Panc1 (cell line): ENCODE measurements at regions not wholly inside any gene's neighbourhood (a gene's known extent, or its start where the extent isn't known, plus 50 kb on each side); places are given as distances from the start of the nearest gene placed in this dataset.

Experiments used
- ATAC-seq: fragments of 200-7000 bp; cut with Tn5 transposase; 2 replicates; pipeline ENCODE4 v1.9.1; 2020; ENCODE audit warnings: mild to moderate bottlenecking, moderate library complexity
- BruUV-seq: library from RNA; stranded (reverse); fragments of 400-500 nt; replicated peaks from 2 replicates; lab custom pipeline; 2021; lab: Mats Ljungman, UMichigan
- CTCF ChIA-PET: fragments of 300-600 bp; sonication (Branson Sonifier 250); formaldehyde crosslinking; loops from one replicate; lab custom pipeline; 2022; ENCODE audit warnings: antibody characterized with exemption; lab: Charles Lee
- POLR2A ChIA-PET: fragments of 300-600 bp; sonication (Branson Sonifier 250); formaldehyde crosslinking; loops from one replicate; lab custom pipeline; 2022; ENCODE audit warnings: antibody characterized with exemption; lab: Charles Lee
- DNase-seq: peaks from one replicate; pipeline ENCODE4 v3.0.0-alpha.2; 2010; ENCODE audit warnings: low read depth, low spot score
- H3K27ac ChIP-seq: 2 replicates; pipeline ENCODE4 v1.5.1; 2011; ENCODE audit warnings: mild to moderate bottlenecking, low read length, inconsistent platforms
- H3K27me3 ChIP-seq: fragments of 200-500 bp; sonication (Bioruptor generic); 2 replicates; pipeline ENCODE4 v1.6.0; 2014; ENCODE audit warnings: low read length, inconsistent platforms; ENCODE audit not compliant: control insufficient read depth, insufficient read depth
- H3K36me3 ChIP-seq: fragments of 200-500 bp; sonication (Bioruptor generic); 2 replicates; pipeline ENCODE4 v1.5.1; 2014; ENCODE audit warnings: inconsistent platforms, mild to moderate bottlenecking, low read length, moderate library complexity; ENCODE audit not compliant: control insufficient read depth, insufficient read depth
- H3K4me1 ChIP-seq: 2 replicates; pipeline ENCODE4 v1.5.1; 2011; ENCODE audit warnings: inconsistent platforms, mild to moderate bottlenecking, low read length, moderate library complexity; ENCODE audit not compliant: control insufficient read depth, insufficient read depth
- H3K4me3 ChIP-seq, 2 experiments: 2 replicates each; pipeline ENCODE4 v1.5.1; 2011 to 2012; ENCODE audit warnings: low read depth in 2 of 2, low read length in 2 of 2, mild to moderate bottlenecking in 2 of 2, inconsistent platforms in 1 of 2, moderate library complexity in 1 of 2
- H3K9me3 ChIP-seq: fragments of 200-500 bp; sonication (Bioruptor generic); 2 replicates; pipeline ENCODE4 v1.5.1; 2014; ENCODE audit warnings: low read depth, mild to moderate bottlenecking, inconsistent platforms, low read length, moderate library complexity; ENCODE audit not compliant: control insufficient read depth, insufficient read depth
- POLR2AphosphoS5 ChIP-seq: IDR thresholded peaks from 2 replicates; pipeline ENCODE4 v1.6.1; 2012; ENCODE audit warnings: mild to moderate bottlenecking, low read depth, low read length, moderate library complexity
- REST ChIP-seq, 2 experiments: IDR thresholded peaks; 2 replicates each; pipeline ENCODE4 v1.6.1; 2011 to 2012; ENCODE audit warnings: low read depth in 2 of 2, control low read depth in 1 of 2, low read length in 1 of 2, mild to moderate bottlenecking in 1 of 2, moderate library complexity in 1 of 2; ENCODE audit not compliant: insufficient read depth in 1 of 2
- SIN3A ChIP-seq: IDR thresholded peaks from 2 replicates; pipeline ENCODE4 v1.6.1; 2012; ENCODE audit warnings: low read depth, mild to moderate bottlenecking, low read length, moderate library complexity, borderline replicate concordance; ENCODE audit not compliant: insufficient read depth
- TCF7L2 ChIP-seq: IDR thresholded peaks from 2 replicates; pipeline ENCODE4 v1.6.1; 2011; ENCODE audit warnings: mild to moderate bottlenecking, low read depth, low read length, inconsistent platforms
- in situ Hi-C: cut with HindIII; loops from 2 replicates; pipeline ENCODE4 v1.10.0; 2016; ENCODE audit warnings: low sequenced_read_pairs, low pct_unique_long_range_greater_than_20kb
- intact Hi-C: fragments of 100-400 bp; cut with micrococcal nuclease; formaldehyde crosslinking; loops from one replicate; pipeline ENCODE4 v1.10.0; 2022; ENCODE audit not compliant: unreplicated experiment
- TF ChIP-seq, protein P1 (sequence below): fragments of 450-650 bp; IDR thresholded peaks from 2 replicates; pipeline ENCODE4 v1.5.1; 2017; ENCODE audit warnings: mild to moderate bottlenecking

GRCh38 chr11:98277251-98277912, 743.4 kb upstream of the CNTN5 start:
- intact Hi-C loops (no loop called here), in situ Hi-C loops (no loop called here)
- Histone ChIP-seq H3K4me1 (no peaks in the 10 kb centered on the region), H3K9me3 (no peaks in the 10 kb centered on the region), H3K4me3 (no peak overlapping the region), H3K27me3 (no peaks in the 10 kb centered on the region), H3K27ac (no peak overlapping the region), H3K36me3 (no peaks in the 10 kb centered on the region)
- CTCF ChIA-PET, result no interaction called here
- no TSS peak for BruUV-seq
- TF ChIP-seq, protein P1, sequence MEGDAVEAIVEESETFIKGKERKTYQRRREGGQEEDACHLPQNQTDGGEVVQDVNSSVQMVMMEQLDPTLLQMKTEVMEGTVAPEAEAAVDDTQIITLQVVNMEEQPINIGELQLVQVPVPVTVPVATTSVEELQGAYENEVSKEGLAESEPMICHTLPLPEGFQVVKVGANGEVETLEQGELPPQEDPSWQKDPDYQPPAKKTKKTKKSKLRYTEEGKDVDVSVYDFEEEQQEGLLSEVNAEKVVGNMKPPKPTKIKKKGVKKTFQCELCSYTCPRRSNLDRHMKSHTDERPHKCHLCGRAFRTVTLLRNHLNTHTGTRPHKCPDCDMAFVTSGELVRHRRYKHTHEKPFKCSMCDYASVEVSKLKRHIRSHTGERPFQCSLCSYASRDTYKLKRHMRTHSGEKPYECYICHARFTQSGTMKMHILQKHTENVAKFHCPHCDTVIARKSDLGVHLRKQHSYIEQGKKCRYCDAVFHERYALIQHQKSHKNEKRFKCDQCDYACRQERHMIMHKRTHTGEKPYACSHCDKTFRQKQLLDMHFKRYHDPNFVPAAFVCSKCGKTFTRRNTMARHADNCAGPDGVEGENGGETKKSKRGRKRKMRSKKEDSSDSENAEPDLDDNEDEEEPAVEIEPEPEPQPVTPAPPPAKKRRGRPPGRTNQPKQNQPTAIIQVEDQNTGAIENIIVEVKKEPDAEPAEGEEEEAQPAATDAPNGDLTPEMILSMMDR, result no peak
- TF ChIP-seq REST (IDR thresholded peaks at IDR 0.05; ENCODE audit: insufficient read depth in 1 of 2, low read depth in 2 of 2, low read length in 1 of 2) (no peak), TCF7L2 (no peak), POLR2AphosphoS5 (no peak), SIN3A (no peak)
- ATAC-seq, result no peak
- POLR2A ChIA-PET, result no interaction called here
- DNase-seq, result no peak

DNA sequence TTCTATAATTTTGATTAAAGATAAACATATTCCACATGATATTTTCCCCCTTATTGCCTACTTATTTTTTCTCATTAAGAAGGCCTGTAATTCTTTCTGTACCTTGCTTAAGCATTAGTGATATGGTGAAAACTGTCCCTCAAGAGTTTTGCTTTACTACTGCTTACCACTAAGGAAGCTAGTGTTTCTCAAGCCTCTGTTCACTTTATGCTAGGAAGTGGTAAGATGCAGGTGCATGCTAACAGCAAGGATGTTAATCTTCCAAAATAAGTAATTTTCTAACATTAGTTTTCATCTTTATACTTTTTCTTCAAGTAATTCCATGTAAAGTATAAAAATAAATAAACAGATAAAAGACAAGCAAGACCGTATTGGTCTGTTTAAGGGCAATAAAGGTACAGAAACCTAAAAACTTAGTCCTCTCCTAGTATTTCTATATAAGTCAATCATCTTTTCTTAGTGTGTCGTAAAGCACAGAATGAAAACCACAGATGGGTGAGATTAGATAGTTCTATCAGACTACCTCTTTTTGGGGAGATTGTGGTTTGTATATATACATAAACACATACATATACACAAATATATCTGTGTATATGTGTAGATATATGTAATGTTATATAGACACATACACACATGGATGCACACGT, 731.0 kb upstream of the CNTN5 start:
- ATAC-seq, result no peak
- intact Hi-C loops (no loop called here), in situ Hi-C loops (no loop called here)
- CTCF ChIA-PET, result no interaction called here
- no peak overlapping the region for H3K4me3 ChIP-seq
- no peaks in the 10 kb centered on the region for H3K27me3 ChIP-seq
- BruUV-seq, result no TSS peak
- POLR2A ChIA-PET, result no interaction called here
- TF ChIP-seq TCF7L2 (no peak), POLR2AphosphoS5 (no peak), REST (IDR thresholded peaks at IDR 0.05; ENCODE audit: insufficient read depth in 1 of 2, low read depth in 2 of 2, low read length in 1 of 2) (no peak), SIN3A (no peak)
- TF ChIP-seq, protein P1, result no peak
- H3K9me3 ChIP-seq, result no peaks in the 10 kb centered on the region
- no peaks in the 10 kb centered on the region for H3K4me1 ChIP-seq
- no peaks in the 10 kb centered on the region for H3K36me3 ChIP-seq
- H3K27ac ChIP-seq, result no peak overlapping the region
- DNase-seq, result no peak
